ENCODE measurements at regions not wholly inside any gene's neighbourhood (a gene's known extent, or its start where the extent isn't known, plus 50 kb on each side); places are given as distances from the start of the nearest gene placed in this dataset.

DNA sequence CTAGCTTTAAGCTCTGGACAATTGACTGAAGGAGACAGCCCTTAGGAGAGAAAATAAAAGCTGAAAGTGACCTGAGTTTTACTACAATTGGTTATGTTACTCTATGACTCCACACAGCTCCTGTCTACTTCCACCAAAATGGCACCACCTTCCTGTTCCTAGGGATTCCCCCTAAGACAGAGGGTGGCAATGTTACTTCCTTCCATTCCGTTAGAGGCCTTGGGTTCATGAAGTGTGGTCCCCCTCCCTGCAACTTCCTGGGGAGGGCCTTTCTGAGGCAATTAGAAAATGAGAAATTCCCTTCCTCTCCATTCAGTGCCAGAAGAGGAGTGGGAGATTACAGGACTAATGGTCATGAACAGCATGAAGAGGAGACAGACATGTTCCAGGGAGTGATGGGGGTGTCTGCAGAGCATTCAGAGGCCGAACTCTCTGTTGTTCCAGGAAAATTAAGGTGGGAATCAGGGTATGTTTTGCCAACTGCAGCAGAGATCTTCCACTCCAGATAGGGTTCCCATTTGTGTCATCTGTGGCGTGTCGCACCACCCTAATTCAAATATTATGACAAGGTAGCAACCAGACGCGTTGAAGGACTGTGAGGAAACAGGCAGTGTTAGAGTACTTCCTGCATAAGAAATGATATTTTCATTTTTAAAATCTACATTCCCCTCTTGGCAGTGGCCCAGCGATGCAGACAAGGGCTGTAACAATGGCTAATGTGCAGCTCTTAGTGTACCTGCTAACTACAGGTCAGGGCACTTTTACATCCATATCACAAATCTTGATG is 53.1 kb upstream of the TRIM67 start:
- peaks cover 35% of the 10 kb centered on the region for H3K27me3 Mint-ChIP-seq
- no peaks in the 10 kb centered on the region for H3K36me3 Mint-ChIP-seq
- CTCF ChIA-PET: no interaction called here
- peaks cover 3% of the 10 kb centered on the region for H3K9me3 Mint-ChIP-seq (ENCODE audit: low read depth)
- H3K4me1 Mint-ChIP-seq: no peaks in the 10 kb centered on the region
- no peak overlapping the region for H3K4me3 Mint-ChIP-seq
- no peak for DNase-seq
- no peak overlapping the region for H3K27ac Mint-ChIP-seq
- ATAC-seq: no peak

GRCh38 chr1:231107600-231108326 is 54.1 kb upstream of the TRIM67 start:
- CTCF ChIA-PET: no interaction called here
- Mint-ChIP-seq H3K4me1 (no peaks in the 10 kb centered on the region), H3K36me3 (no peaks in the 10 kb centered on the region), H3K4me3 (no peak overlapping the region), H3K9me3 (ENCODE audit: low read depth) (peaks cover 3% of the 10 kb centered on the region), H3K27me3 (peaks cover 32% of the 10 kb centered on the region), H3K27ac (no peak overlapping the region)
- ATAC-seq (no peak), DNase-seq (no peak)

GRCh38 chr1:231107151-231107550 is 54.7 kb upstream of the TRIM67 start:
- Mint-ChIP-seq H3K27ac (no peak overlapping the region), H3K9me3 (ENCODE audit: low read depth) (peaks cover 3% of the 10 kb centered on the region)
- no peak for ATAC-seq

DNA sequence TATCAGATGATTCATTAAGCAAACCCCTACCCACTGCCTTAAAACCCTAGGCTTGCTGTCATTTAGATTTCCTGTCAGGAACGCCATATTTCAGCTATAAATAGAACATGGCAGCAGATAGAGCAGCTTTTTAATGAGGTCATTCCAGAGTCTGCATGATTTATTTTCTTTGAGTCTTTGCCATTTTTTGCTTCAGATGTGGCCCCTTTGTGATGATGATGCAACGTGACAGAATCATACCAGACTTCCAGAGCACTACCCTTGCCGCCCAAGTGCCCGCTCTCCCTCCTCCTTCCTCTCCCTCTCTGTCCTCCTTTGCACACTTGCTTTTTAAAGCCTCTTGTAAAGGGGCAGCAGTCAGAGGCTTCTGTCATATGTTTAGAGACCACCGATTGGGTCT is 55.5 kb upstream of the TRIM67 start:
- Mint-ChIP-seq H3K27ac (no peak overlapping the region), H3K4me3 (no peak overlapping the region), H3K4me1 (no peaks in the 10 kb centered on the region), H3K27me3 (peaks cover 28% of the 10 kb centered on the region), H3K9me3 (ENCODE audit: low read depth) (no peaks in the 10 kb centered on the region), H3K36me3 (no peaks in the 10 kb centered on the region)
- no peak for ATAC-seq
- DNase-seq: no peak
- CTCF ChIA-PET: interaction anchor here (1.5 kb wide), 1 partner anchor 14 kb away, joined by 6 read pairs; no protein-coding TSS in a partner anchor

More at GRCh38 chr1:231107151-231107550, 54.7 kb upstream of the TRIM67 start:
- Mint-ChIP-seq H3K27me3 (peaks cover 31% of the 10 kb centered on the region), H3K4me1 (no peaks in the 10 kb centered on the region), H3K36me3 (no peaks in the 10 kb centered on the region), H3K4me3 (no peak overlapping the region)
- CTCF ChIA-PET: no interaction called here
- DNase-seq: no peak

- H3K27ac Mint-ChIP-seq: no peak overlapping the region
- H3K4me1 Mint-ChIP-seq: no peaks in the 10 kb centered on the region
- H3K9me3 Mint-ChIP-seq (ENCODE audit: low read depth): no peaks in the 10 kb centered on the region
- peaks cover 31% of the 10 kb centered on the region for H3K27me3 Mint-ChIP-seq
- no peak overlapping the region for H3K4me3 Mint-ChIP-seq
- DNase-seq (no peak), ATAC-seq (no peak)
- H3K36me3 Mint-ChIP-seq: no peaks in the 10 kb centered on the region
- CTCF ChIA-PET: no interaction called here
Measured at GRCh38 chr1:231104917-231105316, 56.9 kb upstream of the TRIM67 start.

GRCh38 chr1:231103961-231104360 is 57.9 kb upstream of the TRIM67 start:
- Mint-ChIP-seq H3K36me3 (no peaks in the 10 kb centered on the region), H3K27ac (no peak overlapping the region), H3K9me3 (ENCODE audit: low read depth) (no peaks in the 10 kb centered on the region), H3K4me3 (no peak overlapping the region), H3K4me1 (no peaks in the 10 kb centered on the region), H3K27me3 (peaks cover 31% of the 10 kb centered on the region)
- ATAC-seq (no peak), DNase-seq (no peak)
- CTCF ChIA-PET: no interaction called here

DNA sequence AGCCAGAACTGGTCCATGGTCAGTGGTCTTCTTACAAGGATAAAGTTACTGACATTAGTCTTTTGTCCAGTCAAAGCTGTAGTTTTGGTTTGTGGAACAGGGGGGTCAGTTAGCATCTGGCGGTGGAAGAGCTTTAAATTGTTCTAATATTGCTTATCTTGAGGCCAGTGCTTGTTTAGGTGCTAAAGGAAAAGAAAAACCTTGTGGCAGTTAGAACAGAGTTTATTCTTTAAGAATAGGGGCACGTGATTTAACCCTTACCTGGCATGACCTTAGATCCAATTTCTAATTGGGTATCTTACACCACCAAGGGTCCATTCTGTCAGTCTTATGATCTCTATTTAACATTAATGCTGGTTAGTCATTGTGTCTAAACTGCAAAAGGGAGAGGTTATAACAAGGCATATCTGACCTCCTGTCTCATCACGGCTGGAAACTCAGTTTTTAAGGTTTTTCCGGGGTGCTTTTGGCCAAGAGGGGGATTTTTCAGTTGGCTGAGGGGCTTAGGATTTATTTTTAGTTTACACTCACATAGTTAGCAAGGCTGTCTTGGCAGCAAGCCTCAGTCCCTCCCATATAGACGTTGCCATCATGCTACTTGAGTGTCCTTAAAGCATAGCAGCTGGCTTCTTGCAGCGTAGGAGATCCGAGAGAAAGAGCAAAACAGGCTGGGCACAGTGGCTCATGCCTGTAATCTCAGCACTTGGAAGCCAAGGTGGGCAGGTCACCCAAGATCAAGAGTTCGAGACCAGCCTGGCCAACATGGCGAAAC is 60.1 kb upstream of the FAM89A start:
- Mint-ChIP-seq H3K4me3 (no peak overlapping the region), H3K27ac (no peak overlapping the region)
- CTCF ChIA-PET: no interaction called here

DNA sequence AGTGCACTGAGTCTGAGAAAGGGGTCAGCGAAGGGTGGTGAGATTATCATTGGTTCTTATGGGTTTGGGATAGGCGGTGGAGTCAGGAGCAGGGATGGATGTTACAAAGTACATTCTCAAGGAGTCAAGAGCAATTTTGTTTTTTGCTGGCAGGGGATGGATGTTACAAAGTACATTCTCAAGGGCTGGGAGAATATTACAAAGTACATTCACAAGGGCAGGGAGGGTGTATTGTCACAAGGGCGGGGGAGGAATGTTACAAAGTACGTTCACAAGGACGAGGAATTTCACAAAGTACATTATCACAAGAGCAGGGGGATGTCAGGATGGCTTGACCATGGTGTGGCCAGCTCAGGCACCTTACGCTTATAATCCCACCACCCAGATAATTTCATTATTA is 59.3 kb upstream of the FAM89A start:
- ATAC-seq (no peak), DNase-seq (no peak)
- no peaks in the 10 kb centered on the region for H3K4me1 Mint-ChIP-seq
- no peaks in the 10 kb centered on the region for H3K36me3 Mint-ChIP-seq
- no peaks in the 10 kb centered on the region for H3K9me3 Mint-ChIP-seq (ENCODE audit: low read depth)
- H3K27me3 Mint-ChIP-seq: peaks cover 22% of the 10 kb centered on the region
- H3K4me3 Mint-ChIP-seq: no peak overlapping the region
- CTCF ChIA-PET: no interaction called here
- no peak overlapping the region for H3K27ac Mint-ChIP-seq

More for the DNA sequence above, 60.1 kb upstream of the FAM89A start:
- DNase-seq (no peak), ATAC-seq (no peak)
- Mint-ChIP-seq H3K9me3 (ENCODE audit: low read depth) (no peaks in the 10 kb centered on the region), H3K4me1 (no peaks in the 10 kb centered on the region), H3K27me3 (peaks cover 20% of the 10 kb centered on the region), H3K36me3 (no peaks in the 10 kb centered on the region)

- CTCF ChIA-PET: no interaction called here
- H3K27me3 Mint-ChIP-seq: peaks cover 29% of the 10 kb centered on the region
- no peak overlapping the region for H3K4me3 Mint-ChIP-seq
- H3K4me1 Mint-ChIP-seq: no peaks in the 10 kb centered on the region
- no peaks in the 10 kb centered on the region for H3K9me3 Mint-ChIP-seq (ENCODE audit: low read depth)
- DNase-seq: no peak
- ATAC-seq: no peak
- no peaks in the 10 kb centered on the region for H3K36me3 Mint-ChIP-seq
- H3K27ac Mint-ChIP-seq: no peak overlapping the region
Measured at GRCh38 chr1:231095595-231095994, 55.5 kb upstream of the FAM89A start.

DNA sequence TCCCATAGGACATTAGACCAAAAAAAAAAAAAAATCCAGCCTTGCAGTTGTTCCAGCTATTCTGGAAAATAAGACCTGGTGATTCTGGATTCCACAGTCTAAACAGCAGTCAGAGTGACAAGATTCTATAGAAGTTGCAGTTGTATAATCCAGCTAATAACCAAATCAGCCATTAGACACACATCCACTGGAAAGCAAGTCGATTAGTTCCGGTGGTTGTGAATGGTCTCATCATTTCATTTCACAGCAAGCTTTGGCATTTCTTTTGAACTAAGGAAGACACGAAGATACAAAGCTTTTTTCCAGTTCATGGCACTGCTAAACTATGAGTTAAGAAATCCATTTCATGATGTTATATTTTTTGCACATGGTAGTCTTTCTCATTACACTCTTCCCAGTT is 54.4 kb upstream of the FAM89A start:
- Mint-ChIP-seq H3K36me3 (no peaks in the 10 kb centered on the region), H3K27me3 (peaks cover 24% of the 10 kb centered on the region), H3K27ac (no peak overlapping the region), H3K4me3 (no peak overlapping the region), H3K9me3 (ENCODE audit: low read depth) (no peaks in the 10 kb centered on the region), H3K4me1 (no peaks in the 10 kb centered on the region)
- DNase-seq (no peak), ATAC-seq (no peak)
- CTCF ChIA-PET: no interaction called here

- no peak for ATAC-seq
- H3K9me3 Mint-ChIP-seq (ENCODE audit: low read depth): no peaks in the 10 kb centered on the region
- no peak overlapping the region for H3K4me3 Mint-ChIP-seq
- no peak for DNase-seq
- peaks cover 24% of the 10 kb centered on the region for H3K27me3 Mint-ChIP-seq
- H3K36me3 Mint-ChIP-seq: no peaks in the 10 kb centered on the region
- no peaks in the 10 kb centered on the region for H3K4me1 Mint-ChIP-seq
- CTCF ChIA-PET: interaction anchor here (1.5 to 1.8 kb wide), 2 partner anchors 13 to 78 kb away, joined by 3 to 6 read pairs; no protein-coding TSS in a partner anchor
- H3K27ac Mint-ChIP-seq: no peak overlapping the region
Measured at GRCh38 chr1:231093156-231093922, 53.3 kb upstream of the FAM89A start.

GRCh38 chr1:231092380-231092779 is 52.3 kb upstream of the FAM89A start:
- ATAC-seq (no peak), DNase-seq (no peak)
- Mint-ChIP-seq H3K27ac (no peak overlapping the region), H3K4me1 (no peaks in the 10 kb centered on the region), H3K9me3 (ENCODE audit: low read depth) (no peaks in the 10 kb centered on the region), H3K27me3 (peaks cover 24% of the 10 kb centered on the region), H3K4me3 (no peak overlapping the region), H3K36me3 (no peaks in the 10 kb centered on the region)
- CTCF ChIA-PET: interaction anchor here (0.7 to 2.6 kb wide), 7 partner anchors 14 to 176 kb away, joined by 3 to 9 read pairs (median 3); no protein-coding TSS in a partner anchor

DNA sequence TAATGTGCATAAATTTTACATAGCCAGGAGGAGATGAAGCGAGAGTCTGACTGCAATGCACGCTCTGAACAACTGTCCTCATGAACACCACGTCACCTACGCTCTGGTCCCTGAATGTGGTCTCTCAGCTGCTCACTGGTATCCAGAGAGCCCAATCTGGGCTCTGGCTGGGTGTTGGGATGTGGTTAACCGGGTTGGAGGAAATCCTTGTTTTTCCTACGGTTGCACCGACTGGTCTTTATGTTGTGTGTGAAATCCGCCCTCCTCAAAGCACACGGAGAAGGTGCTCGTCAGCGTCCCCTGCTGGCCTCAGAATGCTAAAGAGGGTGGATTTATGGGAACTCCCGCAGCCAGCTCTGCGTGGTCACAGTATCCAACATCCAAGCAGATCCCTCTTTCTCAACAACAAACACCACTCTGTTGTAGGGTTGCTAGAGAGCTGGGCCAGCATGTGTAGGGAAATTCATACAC is 51.8 kb upstream of the FAM89A start:
- Mint-ChIP-seq H3K4me1 (no peaks in the 10 kb centered on the region), H3K36me3 (no peaks in the 10 kb centered on the region), H3K9me3 (ENCODE audit: low read depth) (no peaks in the 10 kb centered on the region), H3K27ac (no peak overlapping the region), H3K27me3 (peaks cover 23% of the 10 kb centered on the region), H3K4me3 (no peak overlapping the region)
- ATAC-seq (no peak), DNase-seq (peak; percentile 42)
- CTCF ChIA-PET: interaction anchor here (0.7 to 2.6 kb wide), 7 partner anchors 14 to 175 kb away, joined by 3 to 9 read pairs (median 3); no protein-coding TSS in a partner anchor

All from activated CD8-positive, alpha-beta memory T cell treated with anti-CD3 and anti-CD28 coated beads, Interleukin-2, amount 10 ng/mL, durations not matched to agents 7 days and 5 days (primary cell).